ENCODE measurements at regions not wholly inside any gene's neighbourhood (a gene's known extent, or its start where the extent isn't known, plus 50 kb on each side); places are given as distances from the start of the nearest gene placed in this dataset.

- H3K27me3 ChIP-seq (ENCODE audit: control insufficient read depth, insufficient read depth, low read length): no peaks in the 10 kb centered on the region
- no peak overlapping the region for H3K27ac ChIP-seq (ENCODE audit: low read depth, low read length)
- H3K4me3 ChIP-seq (ENCODE audit: low read length): no peak overlapping the region
- no peak overlapping the region for H3K9ac ChIP-seq (ENCODE audit: low read length)
- no peaks in the 10 kb centered on the region for H3K36me3 ChIP-seq (ENCODE audit: control insufficient read depth, insufficient read depth, low read length)
- no peaks in the 10 kb centered on the region for H3K4me1 ChIP-seq (ENCODE audit: control insufficient read depth, insufficient read depth, low read length)
Observed at GRCh38 chr14:101006008-101006407, 102.5 kb upstream of the RTL1 start.

GRCh38 chr14:101007004-101007614 lies 103.6 kb upstream of the RTL1 start:
- Histone ChIP-seq H3K4me1 (ENCODE audit: control insufficient read depth, insufficient read depth, low read length) (no peaks in the 10 kb centered on the region), H3K27ac (ENCODE audit: low read depth, low read length) (no peak overlapping the region), H3K36me3 (ENCODE audit: control insufficient read depth, insufficient read depth, low read length) (no peaks in the 10 kb centered on the region), H3K9ac (ENCODE audit: low read length) (no peak overlapping the region), H3K27me3 (ENCODE audit: control insufficient read depth, insufficient read depth, low read length) (no peaks in the 10 kb centered on the region), H3K4me3 (ENCODE audit: low read length) (no peak overlapping the region)

GRCh38 chr14:101007765-101008164 lies 104.2 kb upstream of the RTL1 start:
- no peaks in the 10 kb centered on the region for H3K27me3 ChIP-seq (ENCODE audit: control insufficient read depth, insufficient read depth, low read length)

GRCh38 chr14:101008196-101008595 lies 104.7 kb upstream of the RTL1 start:
- H3K4me1 ChIP-seq (ENCODE audit: control insufficient read depth, insufficient read depth, low read length): no peaks in the 10 kb centered on the region
- no peak overlapping the region for H3K9ac ChIP-seq (ENCODE audit: low read length)
- H3K27ac ChIP-seq (ENCODE audit: low read depth, low read length): no peak overlapping the region
- no peaks in the 10 kb centered on the region for H3K36me3 ChIP-seq (ENCODE audit: control insufficient read depth, insufficient read depth, low read length)
- no peak overlapping the region for H3K4me3 ChIP-seq (ENCODE audit: low read length)
- no peaks in the 10 kb centered on the region for H3K27me3 ChIP-seq (ENCODE audit: control insufficient read depth, insufficient read depth, low read length)

More at GRCh38 chr14:101007765-101008164, 104.2 kb upstream of the RTL1 start:
- H3K9ac ChIP-seq (ENCODE audit: low read length): no peak overlapping the region
- no peak overlapping the region for H3K27ac ChIP-seq (ENCODE audit: low read depth, low read length)
- H3K36me3 ChIP-seq (ENCODE audit: control insufficient read depth, insufficient read depth, low read length): no peaks in the 10 kb centered on the region
- H3K4me3 ChIP-seq (ENCODE audit: low read length): no peak overlapping the region
- H3K4me1 ChIP-seq (ENCODE audit: control insufficient read depth, insufficient read depth, low read length): no peaks in the 10 kb centered on the region

DNA sequence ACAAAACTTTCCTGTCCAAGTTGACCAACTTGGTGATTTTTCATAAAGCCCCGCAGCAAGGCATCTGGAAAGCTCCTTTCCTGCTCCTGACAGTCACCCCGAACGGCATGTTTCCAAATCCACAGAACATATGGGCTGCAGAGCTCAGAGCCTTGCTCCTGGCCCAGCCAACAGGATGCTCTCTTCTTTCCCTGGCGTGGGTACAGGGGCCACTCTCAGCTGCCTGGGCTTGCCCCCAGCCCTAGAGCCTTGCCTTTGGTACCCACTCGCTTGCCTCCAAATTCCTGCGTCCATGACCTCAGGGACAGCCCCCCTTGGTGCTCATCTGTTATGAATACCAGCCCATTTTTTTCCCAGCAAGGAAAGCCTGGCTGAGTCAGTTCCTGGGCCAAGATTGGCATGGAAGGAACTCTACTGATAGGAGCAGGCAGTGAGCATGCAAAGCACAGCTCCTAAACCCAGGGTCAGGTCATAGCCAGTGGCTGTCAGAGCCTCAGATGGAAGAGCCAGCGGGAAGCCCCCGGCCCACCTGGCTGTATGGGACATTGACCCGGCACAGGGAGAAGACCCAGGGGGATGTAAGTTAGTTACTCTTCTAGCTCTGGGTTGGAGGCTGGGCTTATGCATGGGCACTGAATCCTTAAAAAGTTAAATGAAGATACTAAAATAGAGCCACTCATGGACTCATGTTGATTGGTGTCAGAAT lies 105.3 kb upstream of the RTL1 start:
- Histone ChIP-seq H3K9ac (ENCODE audit: low read length) (no peak overlapping the region), H3K27me3 (ENCODE audit: control insufficient read depth, insufficient read depth, low read length) (no peaks in the 10 kb centered on the region), H3K36me3 (ENCODE audit: control insufficient read depth, insufficient read depth, low read length) (no peaks in the 10 kb centered on the region), H3K27ac (ENCODE audit: low read depth, low read length) (no peak overlapping the region), H3K4me1 (ENCODE audit: control insufficient read depth, insufficient read depth, low read length) (no peaks in the 10 kb centered on the region), H3K4me3 (ENCODE audit: low read length) (no peak overlapping the region)

DNA sequence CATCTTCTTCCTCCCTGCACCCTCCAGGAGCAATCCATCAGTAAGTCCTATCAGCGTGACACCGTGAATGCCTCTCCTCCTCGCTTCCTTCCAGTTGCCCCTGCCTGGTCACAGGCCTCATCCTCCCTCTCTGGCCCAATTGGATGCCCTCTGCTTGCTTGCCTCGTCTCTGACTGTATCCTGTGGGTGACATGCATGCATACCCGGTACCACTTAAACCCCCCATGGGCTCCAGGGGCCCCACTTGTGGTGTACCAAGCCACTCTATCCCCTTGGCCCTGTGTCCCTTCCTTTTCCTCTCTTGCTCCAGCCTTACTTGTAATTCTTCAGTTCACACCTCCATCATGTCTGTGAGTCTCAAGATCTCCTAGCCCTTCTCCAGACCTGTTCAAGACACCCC lies 106.0 kb upstream of the RTL1 start:
- no peak overlapping the region for H3K27ac ChIP-seq (ENCODE audit: low read depth, low read length)
- H3K4me3 ChIP-seq (ENCODE audit: low read length): no peak overlapping the region
- no peaks in the 10 kb centered on the region for H3K4me1 ChIP-seq (ENCODE audit: control insufficient read depth, insufficient read depth, low read length)
- no peak overlapping the region for H3K9ac ChIP-seq (ENCODE audit: low read length)
- no peaks in the 10 kb centered on the region for H3K27me3 ChIP-seq (ENCODE audit: control insufficient read depth, insufficient read depth, low read length)
- no peaks in the 10 kb centered on the region for H3K36me3 ChIP-seq (ENCODE audit: control insufficient read depth, insufficient read depth, low read length)

DNA sequence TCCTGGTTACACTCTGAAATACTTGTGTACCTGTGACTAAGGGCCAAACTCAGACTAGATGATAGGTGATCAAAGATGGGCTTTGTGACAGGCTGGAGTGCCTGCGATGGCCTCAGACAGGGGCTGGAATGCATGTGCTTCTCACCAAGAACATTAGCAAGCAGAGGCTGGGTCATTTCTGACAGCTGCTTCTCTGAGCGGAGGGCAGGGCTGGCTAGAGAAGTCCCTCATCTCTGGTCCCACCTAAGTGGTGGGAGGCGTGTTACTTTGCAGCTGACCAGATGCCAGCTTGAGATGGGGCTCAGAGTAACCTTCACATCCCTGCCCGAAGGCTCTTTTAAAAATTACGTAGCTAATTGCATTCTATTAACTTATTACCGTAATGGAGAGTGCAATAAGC lies 106.8 kb upstream of the RTL1 start:
- Histone ChIP-seq H3K36me3 (ENCODE audit: control insufficient read depth, insufficient read depth, low read length) (no peaks in the 10 kb centered on the region), H3K4me3 (ENCODE audit: low read length) (no peak overlapping the region), H3K27ac (ENCODE audit: low read depth, low read length) (no peak overlapping the region), H3K27me3 (ENCODE audit: control insufficient read depth, insufficient read depth, low read length) (no peaks in the 10 kb centered on the region), H3K4me1 (ENCODE audit: control insufficient read depth, insufficient read depth, low read length) (no peaks in the 10 kb centered on the region), H3K9ac (ENCODE audit: low read length) (no peak overlapping the region)

GRCh38 chr14:101010835-101011234 lies 107.3 kb upstream of the RTL1 start:
- Histone ChIP-seq H3K27me3 (ENCODE audit: control insufficient read depth, insufficient read depth, low read length) (no peaks in the 10 kb centered on the region), H3K4me1 (ENCODE audit: control insufficient read depth, insufficient read depth, low read length) (no peaks in the 10 kb centered on the region), H3K36me3 (ENCODE audit: control insufficient read depth, insufficient read depth, low read length) (no peaks in the 10 kb centered on the region), H3K27ac (ENCODE audit: low read depth, low read length) (no peak overlapping the region), H3K4me3 (ENCODE audit: low read length) (no peak overlapping the region), H3K9ac (ENCODE audit: low read length) (no peak overlapping the region)

DNA sequence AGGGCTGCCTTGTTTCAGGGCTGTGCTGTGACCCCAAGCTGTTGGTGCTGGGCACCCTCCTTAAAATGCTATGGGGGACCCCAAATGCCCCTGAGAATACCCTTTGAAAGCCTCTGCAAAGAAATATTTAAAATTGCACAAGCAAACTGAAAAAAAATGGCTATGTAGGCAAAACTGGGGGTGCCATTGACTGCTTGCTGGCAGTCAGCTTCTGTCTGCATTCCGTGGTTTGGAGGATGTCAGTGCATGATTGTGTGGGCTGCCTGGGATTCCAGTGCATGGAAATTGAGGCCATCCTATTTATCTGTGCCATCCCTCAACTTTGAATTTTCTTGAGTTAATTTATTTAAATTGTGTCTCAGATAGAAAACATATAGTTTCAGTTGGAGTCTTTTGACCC lies 113.7 kb upstream of the RTL1 start:
- no peak overlapping the region for H3K27ac ChIP-seq (ENCODE audit: low read depth, low read length)
- H3K9ac ChIP-seq (ENCODE audit: low read length): no peak overlapping the region
- H3K4me3 ChIP-seq (ENCODE audit: low read length): no peak overlapping the region
- no peaks in the 10 kb centered on the region for H3K27me3 ChIP-seq (ENCODE audit: control insufficient read depth, insufficient read depth, low read length)
- H3K36me3 ChIP-seq (ENCODE audit: control insufficient read depth, insufficient read depth, low read length): no peaks in the 10 kb centered on the region
- no peaks in the 10 kb centered on the region for H3K4me1 ChIP-seq (ENCODE audit: control insufficient read depth, insufficient read depth, low read length)

- no peak overlapping the region for H3K4me3 ChIP-seq (ENCODE audit: low read length)
- no peaks in the 10 kb centered on the region for H3K36me3 ChIP-seq (ENCODE audit: control insufficient read depth, insufficient read depth, low read length)
- no peak overlapping the region for H3K9ac ChIP-seq (ENCODE audit: low read length)
- H3K4me1 ChIP-seq (ENCODE audit: control insufficient read depth, insufficient read depth, low read length): no peaks in the 10 kb centered on the region
- H3K27me3 ChIP-seq (ENCODE audit: control insufficient read depth, insufficient read depth, low read length): no peaks in the 10 kb centered on the region
- H3K27ac ChIP-seq (ENCODE audit: low read depth, low read length): no peak overlapping the region
Observed at GRCh38 chr14:101017806-101018560, 114.5 kb upstream of the RTL1 start.

DNA sequence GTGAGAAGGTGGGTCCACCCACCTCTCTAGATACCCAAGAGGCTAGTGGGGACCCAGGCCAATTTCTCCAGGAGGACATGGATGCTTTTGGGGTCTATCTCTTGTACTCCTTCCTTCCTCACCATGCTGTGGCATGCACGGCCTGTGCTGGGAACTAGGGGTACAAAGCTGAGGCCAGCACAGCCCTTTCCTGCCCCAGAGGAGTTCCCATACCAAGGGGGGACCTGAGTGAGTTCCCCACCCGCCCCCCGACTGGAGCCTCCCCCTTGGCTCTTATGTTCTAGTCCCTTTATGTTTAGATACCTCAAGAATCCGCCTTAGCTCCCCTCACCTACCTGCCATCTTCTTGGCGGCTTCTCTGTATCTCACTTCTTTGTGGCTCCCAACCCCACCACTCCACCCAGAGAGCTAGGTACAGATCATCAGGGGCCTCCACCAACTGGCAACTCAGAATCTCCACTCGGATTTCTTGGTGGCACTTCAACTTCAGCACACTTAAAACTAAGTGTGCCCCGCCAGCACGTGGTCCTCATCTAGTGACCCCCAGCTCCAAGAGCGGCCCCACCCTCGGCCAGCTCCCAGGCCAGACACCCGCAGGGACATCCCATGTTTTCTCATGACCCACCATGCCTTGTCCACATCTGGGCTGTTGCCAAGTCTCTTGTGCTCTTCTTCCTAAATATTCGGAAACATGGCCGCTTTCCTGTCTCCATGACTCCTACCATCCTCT lies 115.2 kb upstream of the RTL1 start:
- Histone ChIP-seq H3K4me1 (ENCODE audit: control insufficient read depth, insufficient read depth, low read length) (no peaks in the 10 kb centered on the region), H3K9ac (ENCODE audit: low read length) (no peak overlapping the region), H3K27ac (ENCODE audit: low read depth, low read length) (no peak overlapping the region), H3K4me3 (ENCODE audit: low read length) (no peak overlapping the region), H3K36me3 (ENCODE audit: control insufficient read depth, insufficient read depth, low read length) (no peaks in the 10 kb centered on the region), H3K27me3 (ENCODE audit: control insufficient read depth, insufficient read depth, low read length) (no peaks in the 10 kb centered on the region)

DNA sequence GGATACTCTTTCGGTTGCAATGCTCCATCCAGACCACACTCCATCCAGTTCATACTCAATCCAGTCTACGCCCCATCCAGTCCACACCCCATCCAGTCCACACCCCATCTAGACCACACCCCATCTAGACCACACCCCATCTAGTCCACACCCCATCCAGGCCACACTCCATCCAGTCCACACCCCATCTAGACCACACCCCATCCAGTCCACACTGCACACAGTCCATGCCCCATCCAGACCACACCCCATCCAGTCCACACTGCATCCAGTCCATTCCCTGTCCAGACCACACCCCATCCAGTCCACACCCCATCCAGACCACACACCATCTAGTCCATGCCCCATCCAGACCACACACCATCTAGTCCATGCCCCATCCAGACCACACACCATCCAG lies 116.0 kb upstream of the RTL1 start:
- no peaks in the 10 kb centered on the region for H3K36me3 ChIP-seq (ENCODE audit: control insufficient read depth, insufficient read depth, low read length)
- no peak overlapping the region for H3K9ac ChIP-seq (ENCODE audit: low read length)
- no peaks in the 10 kb centered on the region for H3K27me3 ChIP-seq (ENCODE audit: control insufficient read depth, insufficient read depth, low read length)
- H3K27ac ChIP-seq (ENCODE audit: low read depth, low read length): no peak overlapping the region
- no peak overlapping the region for H3K4me3 ChIP-seq (ENCODE audit: low read length)
- H3K4me1 ChIP-seq (ENCODE audit: control insufficient read depth, insufficient read depth, low read length): no peaks in the 10 kb centered on the region
